Psoas muscle (tissue), 7 donors: ENCODE measurements at regions not wholly inside any gene's neighbourhood (a gene's known extent, or its start where the extent isn't known, plus 50 kb on each side); places are given as distances from the start of the nearest gene placed in this dataset.

Experiments used
- ATAC-seq, 4 donors: fragments of 200-7000 bp; cut with Tn5 transposase; one replicate each; pipeline ENCODE4 v1.9.1; 2020; ENCODE audit warnings: moderate library complexity in 3 of 4, mild to moderate bottlenecking in 2 of 4
- DNase-seq, 2 donors: peaks; one replicate each; pipeline ENCODE4 v3.0.0-alpha.2; 2020
- H3K27ac ChIP-seq: fragments of 200-600 bp; one replicate; pipeline ENCODE4 v1.8.0; 2022
- H3K27me3 ChIP-seq, 3 donors: fragments of 200-600 bp in 1 of 3; one replicate each; pipeline versions ENCODE4 v1.6.1 to v1.8.0; 2013 to 2022; ENCODE audit warnings: low read length in 2 of 3, mild to moderate bottlenecking in 2 of 3, moderate library complexity in 1 of 3; ENCODE audit not compliant: insufficient read depth in 3 of 3
- H3K36me3 ChIP-seq, 2 donors: fragments of 200-600 bp in 1 of 2; one replicate each; pipeline versions ENCODE4 v1.6.1 to v1.8.0; 2013 to 2022; ENCODE audit warnings: low read depth in 1 of 2, mild to moderate bottlenecking in 1 of 2, moderate library complexity in 1 of 2; ENCODE audit not compliant: insufficient read depth in 1 of 2
- H3K4me1 ChIP-seq: fragments of 200-600 bp; one replicate; pipeline ENCODE4 v1.8.0; 2022
- H3K4me3 ChIP-seq: fragments of 200-600 bp; one replicate; pipeline ENCODE4 v1.8.0; 2022; ENCODE audit warnings: mild to moderate bottlenecking
- H3K9me3 ChIP-seq: fragments of 200-600 bp; one replicate; pipeline ENCODE4 v1.8.0; 2022
- WGBS, 3 donors: extraction: QIAGEN DNeasy Blood & Tissue Kit; methylation state at CpG; one replicate each; pipeline versions ENCODE4 v1.1.6 to v1.1.7; 2013; 5-methylcytosine and 5-hydroxymethylcytosine counted together
- intact Hi-C, 2 donors: fragments of 100-400 bp; cut with DNase I; formaldehyde crosslinking; loops; one replicate each; pipeline versions ENCODE4 v1.11.0 to v1.14.2; 2022
- TF ChIP-seq, protein P1 (sequence below): fragments of 200-600 bp; IDR thresholded peaks from one replicate; pipeline ENCODE4 v1.8.0; 2022; ENCODE audit warnings: antibody characterized with exemption
- donor health status: healthy with polysubstance abuse.
- donor health status: DM: no; HTN: no; CAD: no; lungs with moderate emphysema.
- donor health status: Bipolar disorder and iron deficiency.
- donor health status: healthy.
- donor health status: DM: yes; HTN: yes; CAD: no.
- donor health status: DM: no; HTN: no; CAD: no.
- donor health status: DM: yes; HTN: yes; CAD: no.

DNA sequence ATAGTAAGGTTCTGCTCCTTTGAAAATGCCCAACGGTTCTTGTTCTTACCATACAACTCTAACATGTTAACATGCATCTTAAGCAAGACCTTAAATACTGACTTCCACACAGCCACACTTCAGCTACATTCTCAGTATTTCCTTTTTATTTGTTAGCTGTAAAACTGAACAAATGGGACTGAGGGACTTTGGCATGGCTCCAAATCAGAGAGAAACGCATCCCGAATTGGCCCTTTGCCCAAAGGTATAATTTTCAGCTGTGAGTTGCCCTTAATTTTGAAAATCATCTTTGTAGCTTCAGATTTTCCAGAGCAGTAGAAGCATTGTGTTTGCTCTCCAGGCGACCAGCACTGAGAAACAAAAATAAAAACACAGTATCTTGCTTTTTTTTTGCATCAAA is 56.4 kb downstream of the NEUROD6 start:
- Histone ChIP-seq H3K9me3 (no peaks in the 10 kb centered on the region), H3K36me3 (no peaks in the 10 kb centered on the region), H3K27me3 (no peaks in the 10 kb centered on the region), H3K4me3 (no peak overlapping the region), H3K27ac (no peak overlapping the region), H3K4me1 (no peaks in the 10 kb centered on the region)
- TF ChIP-seq, protein P1, sequence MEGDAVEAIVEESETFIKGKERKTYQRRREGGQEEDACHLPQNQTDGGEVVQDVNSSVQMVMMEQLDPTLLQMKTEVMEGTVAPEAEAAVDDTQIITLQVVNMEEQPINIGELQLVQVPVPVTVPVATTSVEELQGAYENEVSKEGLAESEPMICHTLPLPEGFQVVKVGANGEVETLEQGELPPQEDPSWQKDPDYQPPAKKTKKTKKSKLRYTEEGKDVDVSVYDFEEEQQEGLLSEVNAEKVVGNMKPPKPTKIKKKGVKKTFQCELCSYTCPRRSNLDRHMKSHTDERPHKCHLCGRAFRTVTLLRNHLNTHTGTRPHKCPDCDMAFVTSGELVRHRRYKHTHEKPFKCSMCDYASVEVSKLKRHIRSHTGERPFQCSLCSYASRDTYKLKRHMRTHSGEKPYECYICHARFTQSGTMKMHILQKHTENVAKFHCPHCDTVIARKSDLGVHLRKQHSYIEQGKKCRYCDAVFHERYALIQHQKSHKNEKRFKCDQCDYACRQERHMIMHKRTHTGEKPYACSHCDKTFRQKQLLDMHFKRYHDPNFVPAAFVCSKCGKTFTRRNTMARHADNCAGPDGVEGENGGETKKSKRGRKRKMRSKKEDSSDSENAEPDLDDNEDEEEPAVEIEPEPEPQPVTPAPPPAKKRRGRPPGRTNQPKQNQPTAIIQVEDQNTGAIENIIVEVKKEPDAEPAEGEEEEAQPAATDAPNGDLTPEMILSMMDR = no peak
- DNase-seq (no peak), ATAC-seq (no peak)
- intact Hi-C loops = no loop called here
- 15 to 16% (median 16%) methylated on average over 4 of the region's 4 CpGs for WGBS, 3 donors

DNA sequence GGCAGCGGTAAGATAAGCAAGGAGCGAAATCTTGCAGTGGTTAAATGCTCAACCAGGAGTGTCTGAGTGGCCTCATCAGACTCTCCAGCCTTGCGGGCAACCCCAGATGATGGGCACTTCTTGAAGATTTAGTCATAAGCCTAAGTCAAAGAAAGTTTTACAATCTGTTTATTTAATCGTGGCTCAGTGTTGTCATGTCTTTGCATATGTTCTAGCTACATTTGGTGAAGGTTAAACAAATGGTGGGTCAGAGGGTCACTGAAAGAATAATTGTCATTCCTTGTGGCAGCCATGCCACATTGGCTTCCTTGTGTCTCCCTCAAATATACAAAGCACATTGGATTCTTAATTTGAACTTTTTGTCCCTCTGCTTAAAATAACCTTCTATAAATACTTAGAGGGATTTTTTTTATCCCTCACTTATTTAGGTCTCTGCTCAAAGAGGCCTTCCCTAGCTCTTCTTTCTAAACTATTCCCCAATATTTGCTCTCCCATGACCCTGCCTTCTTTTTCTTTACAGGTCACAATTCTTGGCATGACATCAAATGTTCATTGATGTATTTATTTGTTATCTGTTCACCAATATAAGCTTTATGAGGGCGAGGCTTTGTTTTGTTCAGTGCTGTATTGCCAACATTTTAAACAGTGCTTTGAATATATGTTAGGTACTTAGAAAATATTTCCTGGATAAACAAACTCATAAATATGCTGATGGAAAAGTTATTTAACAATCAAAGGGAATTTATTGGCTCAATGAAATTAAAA is 68.7 kb downstream of the NEUROD6 start:
- no peak overlapping the region for H3K27ac ChIP-seq

DNA sequence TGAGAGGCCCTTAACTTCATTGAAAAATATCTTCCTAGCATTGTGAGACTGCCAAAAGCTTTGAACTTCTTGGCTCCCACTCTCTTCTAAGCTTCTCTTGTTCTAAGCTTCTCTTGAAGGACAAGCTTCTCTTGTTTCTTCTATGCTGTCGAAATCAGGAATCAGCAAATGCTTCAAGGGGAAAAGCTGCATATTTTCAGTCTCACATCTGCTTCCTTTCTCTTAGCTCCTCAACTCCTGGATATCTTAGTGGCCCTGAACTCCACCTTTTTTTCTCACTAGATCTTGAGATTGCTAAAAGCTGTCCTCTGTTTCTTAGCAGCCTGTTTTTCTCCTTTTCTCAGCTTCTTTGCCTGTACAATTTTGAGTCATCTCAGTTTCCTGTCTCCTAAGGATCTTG is 73.0 kb downstream of the NEUROD6 start:
- DNase-seq (no peak), ATAC-seq (no peak)
- H3K9me3 ChIP-seq = no peaks in the 10 kb centered on the region
- intact Hi-C loops = no loop called here
- 16 to 48% (median 32%) methylated on average over 1 of the region's 1 CpG for WGBS, 3 donors
- H3K27me3 ChIP-seq = no peaks in the 10 kb centered on the region
- H3K36me3 ChIP-seq = no peaks in the 10 kb centered on the region
- TF ChIP-seq, protein P1 = no peak
- no peaks in the 10 kb centered on the region for H3K4me1 ChIP-seq
- no peak overlapping the region for H3K27ac ChIP-seq
- no peak overlapping the region for H3K4me3 ChIP-seq

More for the DNA sequence above, 68.7 kb downstream of the NEUROD6 start:
- Histone ChIP-seq H3K4me3 (no peak overlapping the region), H3K36me3 (no peaks in the 10 kb centered on the region), H3K4me1 (no peaks in the 10 kb centered on the region), H3K9me3 (no peaks in the 10 kb centered on the region), H3K27me3 (no peaks in the 10 kb centered on the region)
- no peak for DNase-seq
- 72 to 74% (median 72%) methylated on average over 5 of the region's 5 CpGs for WGBS, 3 donors
- no peak for ATAC-seq
- intact Hi-C loops = no loop called here
- TF ChIP-seq, protein P1 = no peak

DNA sequence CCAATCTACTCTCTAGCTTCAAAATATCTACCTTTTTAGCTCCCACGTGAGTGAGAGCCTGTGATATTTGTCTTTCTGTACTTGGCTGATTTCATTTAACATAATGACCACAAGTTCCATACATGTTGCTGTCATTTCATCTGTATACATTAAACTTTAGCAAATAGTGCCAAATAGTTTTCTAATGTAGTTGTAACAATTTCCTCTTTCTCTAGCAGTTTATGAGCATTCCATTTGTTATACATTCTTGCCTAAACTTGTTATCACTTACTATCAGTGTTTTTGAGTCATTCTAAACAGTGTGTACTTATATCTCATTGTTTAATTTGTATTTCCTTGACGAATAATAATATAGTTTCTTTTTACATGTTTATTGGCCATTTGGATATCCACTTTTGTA is 77.2 kb downstream of the NEUROD6 start:
- H3K27me3 ChIP-seq = no peaks in the 10 kb centered on the region
- 70 to 76% (median 74%) methylated on average over 2 of the region's 2 CpGs for WGBS, 3 donors
- no peaks in the 10 kb centered on the region for H3K9me3 ChIP-seq
- H3K4me1 ChIP-seq = no peaks in the 10 kb centered on the region
- DNase-seq = no peak
- TF ChIP-seq, protein P1 = no peak
- H3K27ac ChIP-seq = no peak overlapping the region
- no peaks in the 10 kb centered on the region for H3K36me3 ChIP-seq
- no peak overlapping the region for H3K4me3 ChIP-seq
- intact Hi-C loops = no loop called here
- no peak for ATAC-seq

DNA sequence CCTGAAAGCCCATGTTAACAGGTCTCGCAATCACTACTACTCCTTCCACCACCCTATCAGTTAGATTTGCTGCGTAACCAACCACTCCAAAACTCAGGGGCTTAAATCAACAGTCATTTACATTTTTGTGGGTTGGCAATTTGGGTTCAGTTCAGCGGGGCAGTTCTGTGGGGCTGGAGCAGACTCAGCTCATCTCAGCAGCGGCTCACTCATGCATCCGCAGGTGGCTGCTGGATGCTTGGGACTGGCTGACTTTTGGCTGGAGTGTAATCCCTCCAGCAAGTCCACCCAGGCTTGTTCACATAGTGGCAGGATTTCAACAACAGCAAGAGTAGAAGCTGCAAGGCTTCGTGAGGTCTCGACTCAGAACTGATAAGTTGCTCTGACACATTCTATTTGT is 79.2 kb downstream of the NEUROD6 start:
- H3K27me3 ChIP-seq = no peaks in the 10 kb centered on the region
- no peaks in the 10 kb centered on the region for H3K9me3 ChIP-seq
- intact Hi-C loops = no loop called here
- ATAC-seq (no peak), DNase-seq (no peak)
- H3K4me3 ChIP-seq = no peak overlapping the region
- no peaks in the 10 kb centered on the region for H3K4me1 ChIP-seq
- no peaks in the 10 kb centered on the region for H3K36me3 ChIP-seq
- no peak overlapping the region for H3K27ac ChIP-seq
- 53 to 66% (median 57%) methylated on average over 7 of the region's 7 CpGs for WGBS, 3 donors
- TF ChIP-seq, protein P1 = no peak
